GM19372 (cell line): ENCODE measurements at regions not wholly inside any gene's neighbourhood (a gene's known extent, or its start where the extent isn't known, plus 50 kb on each side); places are given as distances from the start of the nearest gene placed in this dataset.
A peak's percentile ranks its signal among the peaks of the same experiment; 100 is the strongest.

ENCODE experiments used
- ATAC-seq: cut with Tn5 transposase; IDR thresholded peaks from one replicate; pipeline ENCODE4 v1.9.1; 2021; ENCODE audit warnings: mild to moderate bottlenecking, low read depth, moderate library complexity; ENCODE audit not compliant: unreplicated experiment

GRCh38 chr1:94736073-94736472, 84.1 kb upstream of the SLC44A3 start:
- ATAC-seq: no peak

GRCh38 chr1:94734963-94735901, 84.9 kb upstream of the SLC44A3 start:
- no peak for ATAC-seq

GRCh38 chr1:94731891-94732290, 88.3 kb upstream of the SLC44A3 start:
- ATAC-seq: no peak

GRCh38 chr1:94730450-94730849, 89.7 kb upstream of the SLC44A3 start:
- ATAC-seq: no peak

- ATAC-seq: no peak
Measured at GRCh38 chr1:94729267-94729666, 90.9 kb upstream of the SLC44A3 start.

GRCh38 chr1:94727846-94728715, 92.1 kb upstream of the SLC44A3 start:
- no peak for ATAC-seq

GRCh38 chr1:94726981-94727685, 93.0 kb upstream of the SLC44A3 start:
- ATAC-seq: no peak

- ATAC-seq: no peak
Measured at GRCh38 chr1:94725566-94725965, 94.6 kb upstream of the SLC44A3 start.

GRCh38 chr1:94723894-94724293, 96.3 kb upstream of the SLC44A3 start:
- no peak for ATAC-seq

- ATAC-seq: no peak
Measured at GRCh38 chr1:94723463-94723862, 96.7 kb upstream of the SLC44A3 start.

- no peak for ATAC-seq
Measured at GRCh38 chr1:94722181-94722580, 98.0 kb upstream of the SLC44A3 start.

GRCh38 chr1:94721240-94721639, 98.9 kb upstream of the SLC44A3 start:
- ATAC-seq: peak; percentile 38

GRCh38 chr1:94719926-94720793, 100.0 kb upstream of the SLC44A3 start:
- ATAC-seq: peak; percentile 99

- no peak for ATAC-seq
Measured at GRCh38 chr1:94716965-94717364, 103.2 kb upstream of the SLC44A3 start.

- no peak for ATAC-seq
Measured at GRCh38 chr1:94715321-94715720, 104.8 kb upstream of the SLC44A3 start.

- no peak for ATAC-seq
Measured at GRCh38 chr1:94714552-94714951, 105.6 kb upstream of the SLC44A3 start.

- ATAC-seq: no peak
Measured at GRCh38 chr1:94714152-94714551, 106.0 kb upstream of the SLC44A3 start.

- no peak for ATAC-seq
Measured at GRCh38 chr1:94713472-94714141, 106.5 kb upstream of the SLC44A3 start.

- ATAC-seq: no peak
Measured at GRCh38 chr1:94709891-94710581, 110.1 kb upstream of the SLC44A3 start.
